ENCODE measurements at regions not wholly inside any gene's neighbourhood (a gene's known extent, or its start where the extent isn't known, plus 50 kb on each side); places are given as distances from the start of the nearest gene placed in this dataset.

DNA sequence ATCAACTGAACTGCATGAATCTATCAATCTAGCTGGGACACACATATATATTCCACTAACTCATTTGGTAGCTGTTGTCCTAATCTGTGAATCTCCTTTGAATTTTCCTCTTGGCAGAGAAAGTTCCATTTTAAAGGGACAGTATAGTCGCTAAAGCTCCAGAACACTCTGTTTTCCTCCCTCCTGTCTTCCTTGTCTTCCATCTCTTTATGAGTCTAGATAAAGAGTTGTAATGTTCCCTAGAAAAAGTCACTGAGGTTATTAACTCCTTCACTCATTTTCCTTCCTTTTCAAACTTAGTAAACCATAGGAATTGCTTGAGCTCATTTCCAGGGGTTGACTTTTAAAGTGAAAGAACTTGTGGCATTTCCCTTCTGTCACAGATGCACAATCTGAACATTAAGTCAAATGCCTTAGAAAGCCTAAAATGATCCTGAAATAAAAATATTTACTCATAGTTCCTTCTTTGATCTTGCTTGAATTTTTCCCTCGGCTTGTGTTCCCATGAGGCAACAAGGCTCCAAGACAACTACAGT lies 198.4 kb downstream of the TRIM27 start:
- Histone ChIP-seq H3K4me2 (replicated peaks; ENCODE audit: low read depth, low read length, poor library complexity, severe bottlenecking) (no peak overlapping the region), H3K79me2 (ENCODE audit: control insufficient read depth, insufficient read depth, low read length) (no peaks in the 10 kb centered on the region), H3K4me3 (ENCODE audit: control extremely low read depth in 1 of 5, extremely low read depth in 1 of 5, insufficient read depth in 1 of 5, low read depth in 2 of 5, low read length in 4 of 5) (no peak overlapping the region), H3K27me3 (replicated peaks in 1 of 4; ENCODE audit: control extremely low read depth in 1 of 4, control insufficient read depth in 3 of 4, insufficient read depth in 4 of 4, low read length in 3 of 4) (peaks cover 0 to 43% (median 21%) of the 10 kb centered on the region in 4 experiments), H3K36me3 (replicated peaks in 1 of 2; ENCODE audit: control extremely low read depth in 1 of 2, control insufficient read depth in 1 of 2, extremely low read depth in 1 of 2, insufficient read depth in 2 of 2, low read length in 1 of 2) (no peaks in the 10 kb centered on the region), H3K4me1 (ENCODE audit: control insufficient read depth in 2 of 2, insufficient read depth in 2 of 2, low read length in 2 of 2) (peaks cover 9 to 13% of the 10 kb centered on the region in 2 donors), H4K20me1 (ENCODE audit: control insufficient read depth, insufficient read depth, low read length, poor library complexity, severe bottlenecking) (no peaks in the 10 kb centered on the region), H3K9me3 (ENCODE audit: control extremely low read depth in 1 of 3, control insufficient read depth in 2 of 3, insufficient read depth in 1 of 3, low read length in 2 of 3) (peaks cover 0 to 14% (median 1%) of the 10 kb centered on the region in 3 donors), H3K9ac (ENCODE audit: low read length) (no peak overlapping the region), H3K27ac (ENCODE audit: low read length in 2 of 2) (no peak overlapping the region), H2AFZ (ENCODE audit: insufficient read depth, low read depth, low read length, poor library complexity, severe bottlenecking) (no peak overlapping the region)
- DNase-seq (no peak), ATAC-seq (ENCODE audit: low read depth) (no peak)
- WGBS (ENCODE audit: insufficient coverage) = no CpG with 5 or more reads among the region's 2 CpGs
- ChIA-PET CTCF (no interaction called here), POLR2A (interaction anchor here (0.7 kb wide), 2 partner anchors 120 to 1610 kb away, joined by 3 to 5 read pairs; no protein-coding TSS in a partner anchor)
- intact Hi-C loops (cut with micrococcal nuclease) = no loop called here
- Mint-ChIP-seq H3K9me3 (ENCODE audit: insufficient read depth) (no peaks in the 10 kb centered on the region), H3K4me1 (peaks cover 16% of the 10 kb centered on the region), H3K27ac (no peak overlapping the region), H3K27me3 (peaks cover 80% of the 10 kb centered on the region), H3K4me3 (no peak overlapping the region)
- TF ChIP-seq CTCF (IDR thresholded peaks at IDR 0.05) (no peak), EZH2 (IDR thresholded peaks at IDR 0.05; ENCODE audit: borderline replicate concordance, insufficient read depth, low read depth, low read length, poor library complexity, severe bottlenecking) (no peak)

DNA sequence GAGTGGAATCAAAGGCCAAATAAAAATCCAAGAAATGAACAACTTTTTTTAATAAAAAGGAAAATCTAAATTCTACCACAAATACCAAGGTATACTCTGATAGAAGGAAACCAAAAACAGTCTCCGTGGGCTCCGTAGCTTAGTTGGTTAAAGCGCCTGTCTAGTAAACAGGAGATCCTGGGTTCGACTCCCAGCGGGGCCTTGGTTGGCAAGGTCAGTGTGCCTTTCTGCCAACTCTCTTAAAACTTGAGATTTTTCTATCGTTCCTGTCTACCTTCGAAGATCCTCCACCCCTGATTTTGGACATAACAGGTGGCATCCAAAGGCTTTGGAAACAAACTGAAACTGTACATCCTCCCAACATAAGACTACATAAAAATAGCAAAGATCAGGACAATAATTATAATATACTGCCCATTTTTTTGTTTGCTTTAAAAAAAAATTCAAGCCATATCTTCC lies 197.9 kb downstream of the TRIM27 start:
- H3K36me3 ChIP-seq (replicated peaks in 1 of 2; ENCODE audit: control extremely low read depth in 1 of 2, control insufficient read depth in 1 of 2, extremely low read depth in 1 of 2, insufficient read depth in 2 of 2, low read length in 1 of 2) = no peaks in the 10 kb centered on the region
- H3K27ac ChIP-seq (ENCODE audit: low read length in 2 of 2) = no peak overlapping the region
- CTCF ChIA-PET = no interaction called here
- peaks cover 9 to 13% of the 10 kb centered on the region in 2 donors for H3K4me1 ChIP-seq (ENCODE audit: control insufficient read depth in 2 of 2, insufficient read depth in 2 of 2, low read length in 2 of 2)
- H3K27me3 Mint-ChIP-seq = peaks cover 82% of the 10 kb centered on the region
- TF ChIP-seq EZH2 (IDR thresholded peaks at IDR 0.05; ENCODE audit: borderline replicate concordance, insufficient read depth, low read depth, low read length, poor library complexity, severe bottlenecking) = no peak
- TF ChIP-seq CTCF (IDR thresholded peaks at IDR 0.05) = no peak
- POLR2A ChIA-PET = no interaction called here
- H3K9me3 Mint-ChIP-seq (ENCODE audit: insufficient read depth) = no peaks in the 10 kb centered on the region
- H2AFZ ChIP-seq (ENCODE audit: insufficient read depth, low read depth, low read length, poor library complexity, severe bottlenecking) = no peak overlapping the region
- H3K4me3 Mint-ChIP-seq = no peak overlapping the region
- intact Hi-C loops (cut with micrococcal nuclease) = no loop called here
- no peaks in the 10 kb centered on the region for H4K20me1 ChIP-seq (ENCODE audit: control insufficient read depth, insufficient read depth, low read length, poor library complexity, severe bottlenecking)
- H3K79me2 ChIP-seq (ENCODE audit: control insufficient read depth, insufficient read depth, low read length) = no peaks in the 10 kb centered on the region
- H3K4me1 Mint-ChIP-seq = peaks cover 16% of the 10 kb centered on the region
- H3K27me3 ChIP-seq (replicated peaks in 1 of 4; ENCODE audit: control extremely low read depth in 1 of 4, control insufficient read depth in 3 of 4, insufficient read depth in 4 of 4, low read length in 3 of 4) = peaks cover 0 to 48% (median 26%) of the 10 kb centered on the region in 4 experiments
- H3K9ac ChIP-seq (ENCODE audit: low read length) = no peak overlapping the region
- ATAC-seq (ENCODE audit: low read depth) (no peak), DNase-seq (no peak)
- H3K4me3 ChIP-seq (ENCODE audit: control extremely low read depth in 1 of 5, extremely low read depth in 1 of 5, insufficient read depth in 1 of 5, low read depth in 2 of 5, low read length in 4 of 5) = no peak overlapping the region
- WGBS (ENCODE audit: insufficient coverage) = 26% methylated on average over 6 of the region's 7 CpGs
- H3K9me3 ChIP-seq (ENCODE audit: control extremely low read depth in 1 of 3, control insufficient read depth in 2 of 3, insufficient read depth in 1 of 3, low read length in 2 of 3) = peaks cover 0 to 14% (median 1%) of the 10 kb centered on the region in 3 donors
- H3K4me2 ChIP-seq (replicated peaks; ENCODE audit: low read depth, low read length, poor library complexity, severe bottlenecking) = no peak overlapping the region
- no peak overlapping the region for H3K27ac Mint-ChIP-seq

Measured in B cell (primary cell).